GM18867 (cell line): ENCODE measurements at regions not wholly inside any gene's neighbourhood (a gene's known extent, or its start where the extent isn't known, plus 50 kb on each side); places are given as distances from the start of the nearest gene placed in this dataset.

Source experiments
- ATAC-seq: cut with Tn5 transposase; IDR thresholded peaks from one replicate; pipeline ENCODE4 v1.9.1; 2021; ENCODE audit warnings: mild to moderate bottlenecking, moderate library complexity; ENCODE audit not compliant: unreplicated experiment

DNA sequence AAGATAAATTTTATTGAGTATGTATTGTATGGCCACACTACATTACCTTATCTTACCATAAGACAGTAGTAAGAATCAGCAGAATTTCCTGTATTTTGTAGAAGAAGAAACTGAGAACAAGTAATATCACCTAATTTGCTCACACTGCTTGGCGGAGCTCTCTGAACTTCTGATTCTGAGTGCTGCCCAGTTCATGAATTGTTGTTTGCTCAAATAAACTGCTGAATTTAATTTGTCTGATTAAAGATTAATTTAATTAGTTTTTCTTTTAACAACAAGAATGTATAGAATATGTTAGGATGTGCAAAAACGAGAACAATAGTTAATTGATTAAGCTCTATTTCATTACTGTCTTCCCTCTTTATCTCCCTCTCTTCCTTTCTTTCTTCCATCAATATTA, 100.1 kb upstream of the ERBB4 start:
- ATAC-seq, result no peak

DNA sequence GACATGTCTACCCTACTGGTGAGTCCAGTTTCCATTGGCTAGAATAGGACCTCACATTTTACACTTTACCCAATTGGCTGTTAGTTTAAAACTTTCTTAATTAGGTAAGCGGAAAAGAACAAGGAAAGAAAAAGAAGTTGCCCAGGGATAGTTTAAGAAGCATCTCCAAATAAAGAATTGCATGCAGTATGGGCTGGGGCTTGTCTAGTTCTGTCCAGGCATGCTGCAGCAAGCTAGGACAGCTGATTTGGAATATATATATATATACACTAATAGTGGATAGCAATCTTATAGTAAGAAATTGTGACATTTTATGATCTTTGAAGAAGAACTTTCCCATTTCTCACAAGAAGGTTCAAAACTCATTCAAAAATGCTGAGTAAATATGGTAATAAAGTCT, 90.0 kb upstream of the ERBB4 start:
- no peak for ATAC-seq

- ATAC-seq, result no peak
Observed at GRCh38 chr2:212626371-212626918, 87.8 kb upstream of the ERBB4 start.

GRCh38 chr2:212619954-212620353, 81.4 kb upstream of the ERBB4 start:
- ATAC-seq, result no peak

- no peak for ATAC-seq
Observed at GRCh38 chr2:212618636-212619035, 80.0 kb upstream of the ERBB4 start.

DNA sequence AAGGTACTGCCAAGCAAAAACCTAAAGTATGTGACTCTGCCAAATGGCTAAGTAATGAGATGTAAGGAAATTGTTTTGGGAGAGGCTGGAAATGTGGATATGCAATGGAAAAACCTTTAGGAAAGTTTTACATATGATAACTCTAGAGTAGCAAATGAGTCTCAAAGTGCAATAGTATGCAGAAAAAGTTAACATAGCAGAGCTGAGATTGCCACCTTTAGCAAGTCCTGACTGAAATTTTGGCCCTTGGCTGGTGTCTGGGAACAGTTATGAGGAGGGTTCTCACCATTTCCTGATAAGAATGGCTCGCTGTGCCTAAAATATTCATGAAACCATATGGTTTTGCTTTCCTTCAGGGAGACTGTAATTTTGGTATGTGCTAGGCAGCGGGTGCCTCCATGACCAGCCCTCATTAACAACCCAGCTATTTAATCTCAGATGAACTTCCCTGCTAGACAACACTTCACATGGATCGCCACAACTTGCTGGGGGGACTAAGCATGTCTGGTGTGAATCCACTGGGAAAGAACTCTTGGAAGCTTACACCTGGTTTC, 72.3 kb upstream of the ERBB4 start:
- no peak for ATAC-seq

- no peak for ATAC-seq
Observed at GRCh38 chr2:212609479-212609878, 70.9 kb upstream of the ERBB4 start.

DNA sequence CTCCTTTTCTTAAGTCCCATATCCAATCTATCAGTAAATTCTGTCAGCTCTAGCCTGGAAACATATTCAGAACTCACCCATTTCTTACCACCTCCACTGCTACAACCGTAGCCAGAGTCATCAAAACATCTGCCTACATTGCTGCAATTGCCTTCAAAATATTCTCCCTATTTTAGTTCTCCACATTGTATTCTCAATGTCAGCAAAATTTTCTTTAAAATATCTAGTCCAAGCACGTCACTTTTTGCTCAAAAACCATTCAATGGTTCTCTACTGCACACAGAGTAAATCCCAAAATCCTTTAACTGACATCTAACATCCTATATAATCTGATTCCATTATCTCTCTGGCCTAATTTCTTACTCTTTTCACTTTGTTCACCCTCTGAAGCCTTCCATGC, 68.5 kb upstream of the ERBB4 start:
- no peak for ATAC-seq

GRCh38 chr2:212606232-212606631, 67.6 kb upstream of the ERBB4 start:
- ATAC-seq, result no peak

GRCh38 chr2:212596688-212597087, 58.1 kb upstream of the ERBB4 start:
- no peak for ATAC-seq

DNA sequence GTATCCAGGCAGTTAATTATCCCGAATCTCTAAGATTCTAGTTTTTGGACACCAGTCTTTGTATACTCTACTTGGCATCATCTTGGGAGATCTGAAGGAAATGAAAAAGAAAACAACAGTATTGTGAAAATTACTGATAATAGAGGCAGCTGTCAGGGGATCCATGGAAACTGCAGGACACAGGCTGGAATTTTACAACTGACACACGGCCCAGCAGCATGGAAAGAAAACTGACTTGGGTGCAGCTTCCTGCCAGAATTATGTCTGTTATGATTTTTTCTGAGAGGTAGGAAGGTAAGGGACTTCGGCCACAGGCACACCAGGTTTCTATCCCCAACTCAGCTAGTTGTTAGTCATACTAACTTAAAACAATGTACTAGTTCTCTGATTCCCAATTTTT, 57.7 kb upstream of the ERBB4 start:
- no peak for ATAC-seq

DNA sequence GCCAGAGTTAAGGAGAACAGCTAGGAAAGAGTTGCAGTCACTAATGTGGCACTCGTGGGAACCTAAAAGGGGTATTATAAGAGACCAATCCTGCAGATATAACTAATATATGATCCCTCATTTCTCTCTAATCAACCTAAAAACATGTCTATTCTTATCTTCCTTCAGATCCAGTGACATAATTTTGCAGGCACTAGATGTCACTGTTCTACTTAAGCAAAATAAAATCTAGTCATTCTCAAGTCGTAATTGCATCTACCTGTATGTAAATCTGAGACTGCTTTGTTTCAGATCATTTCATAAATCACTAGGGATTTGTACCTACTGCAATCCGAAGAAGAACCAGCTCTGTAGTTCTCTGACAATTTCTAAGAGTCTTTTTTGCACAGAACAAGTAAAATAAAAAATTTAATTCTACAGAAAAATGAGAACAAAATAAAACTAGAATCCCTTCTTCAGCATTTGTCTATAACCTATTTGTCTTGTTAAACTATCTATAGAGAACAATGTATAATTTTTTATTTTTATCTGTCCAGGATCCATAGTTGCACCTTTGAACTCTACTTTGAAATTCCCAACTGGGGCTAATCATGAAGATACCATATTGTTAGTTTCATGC, 56.5 kb upstream of the ERBB4 start:
- ATAC-seq, result peak; percentile 74

GRCh38 chr2:212592695-212593094, 54.1 kb upstream of the ERBB4 start:
- ATAC-seq, result no peak
